Erythroblast (primary cell): ENCODE measurements at regions not wholly inside any gene's neighbourhood (a gene's known extent, or its start where the extent isn't known, plus 50 kb on each side); places are given as distances from the start of the nearest gene placed in this dataset.

Experiments
- GATA1 ChIP-seq: IDR thresholded peaks from 2 replicates; pipeline ENCODE4 v1.6.1; 2011; ENCODE audit warnings: low read depth, mild to moderate bottlenecking, control low read depth, low read length, moderate library complexity
- POLR2A ChIP-seq: IDR thresholded peaks from 2 replicates; pipeline ENCODE4 v1.6.1; 2011; ENCODE audit warnings: mild to moderate bottlenecking, low read length

GRCh38 chr9:38234479-38235170, 157.9 kb upstream of the ALDH1B1 start:
- TF ChIP-seq POLR2A (no peak), GATA1 (no peak)
